Panc1 (cell line): ENCODE measurements at regions not wholly inside any gene's neighbourhood (a gene's known extent, or its start where the extent isn't known, plus 50 kb on each side); places are given as distances from the start of the nearest gene placed in this dataset.

Experiments used
- ATAC-seq: fragments of 200-7000 bp; cut with Tn5 transposase; 2 replicates; pipeline ENCODE4 v1.9.1; 2020; ENCODE audit warnings: mild to moderate bottlenecking, moderate library complexity
- BruUV-seq: library from RNA; stranded (reverse); fragments of 400-500 nt; replicated peaks from 2 replicates; lab custom pipeline; 2021; lab: Mats Ljungman, UMichigan
- CTCF ChIA-PET: fragments of 300-600 bp; sonication (Branson Sonifier 250); formaldehyde crosslinking; loops from one replicate; lab custom pipeline; 2022; ENCODE audit warnings: antibody characterized with exemption; lab: Charles Lee
- POLR2A ChIA-PET: fragments of 300-600 bp; sonication (Branson Sonifier 250); formaldehyde crosslinking; loops from one replicate; lab custom pipeline; 2022; ENCODE audit warnings: antibody characterized with exemption; lab: Charles Lee
- DNase-seq: peaks from one replicate; pipeline ENCODE4 v3.0.0-alpha.2; 2010; ENCODE audit warnings: low read depth, low spot score
- H3K27ac ChIP-seq: 2 replicates; pipeline ENCODE4 v1.5.1; 2011; ENCODE audit warnings: mild to moderate bottlenecking, low read length, inconsistent platforms
- H3K27me3 ChIP-seq: fragments of 200-500 bp; sonication (Bioruptor generic); 2 replicates; pipeline ENCODE4 v1.6.0; 2014; ENCODE audit warnings: low read length, inconsistent platforms; ENCODE audit not compliant: control insufficient read depth, insufficient read depth
- H3K36me3 ChIP-seq: fragments of 200-500 bp; sonication (Bioruptor generic); 2 replicates; pipeline ENCODE4 v1.5.1; 2014; ENCODE audit warnings: inconsistent platforms, mild to moderate bottlenecking, low read length, moderate library complexity; ENCODE audit not compliant: control insufficient read depth, insufficient read depth
- H3K4me1 ChIP-seq: 2 replicates; pipeline ENCODE4 v1.5.1; 2011; ENCODE audit warnings: inconsistent platforms, mild to moderate bottlenecking, low read length, moderate library complexity; ENCODE audit not compliant: control insufficient read depth, insufficient read depth
- H3K4me3 ChIP-seq, 2 experiments: 2 replicates each; pipeline ENCODE4 v1.5.1; 2011 to 2012; ENCODE audit warnings: low read depth in 2 of 2, low read length in 2 of 2, mild to moderate bottlenecking in 2 of 2, inconsistent platforms in 1 of 2, moderate library complexity in 1 of 2
- H3K9me3 ChIP-seq: fragments of 200-500 bp; sonication (Bioruptor generic); 2 replicates; pipeline ENCODE4 v1.5.1; 2014; ENCODE audit warnings: low read depth, mild to moderate bottlenecking, inconsistent platforms, low read length, moderate library complexity; ENCODE audit not compliant: control insufficient read depth, insufficient read depth
- POLR2AphosphoS5 ChIP-seq: IDR thresholded peaks from 2 replicates; pipeline ENCODE4 v1.6.1; 2012; ENCODE audit warnings: mild to moderate bottlenecking, low read depth, low read length, moderate library complexity
- SIN3A ChIP-seq: IDR thresholded peaks from 2 replicates; pipeline ENCODE4 v1.6.1; 2012; ENCODE audit warnings: low read depth, mild to moderate bottlenecking, low read length, moderate library complexity, borderline replicate concordance; ENCODE audit not compliant: insufficient read depth
- TCF7L2 ChIP-seq: IDR thresholded peaks from 2 replicates; pipeline ENCODE4 v1.6.1; 2011; ENCODE audit warnings: mild to moderate bottlenecking, low read depth, low read length, inconsistent platforms
- in situ Hi-C: cut with HindIII; loops from 2 replicates; pipeline ENCODE4 v1.10.0; 2016; ENCODE audit warnings: low sequenced_read_pairs, low pct_unique_long_range_greater_than_20kb
- intact Hi-C: fragments of 100-400 bp; cut with micrococcal nuclease; formaldehyde crosslinking; loops from one replicate; pipeline ENCODE4 v1.10.0; 2022; ENCODE audit not compliant: unreplicated experiment
- TF ChIP-seq, protein P1 (sequence below), 2 experiments: IDR thresholded peaks; 2 replicates each; pipeline ENCODE4 v1.6.1; 2011 to 2012; ENCODE audit warnings: low read depth in 2 of 2, control low read depth in 1 of 2, low read length in 1 of 2, mild to moderate bottlenecking in 1 of 2, moderate library complexity in 1 of 2; ENCODE audit not compliant: insufficient read depth in 1 of 2
- TF ChIP-seq, protein P2 (sequence below): fragments of 450-650 bp; IDR thresholded peaks from 2 replicates; pipeline ENCODE4 v1.5.1; 2017; ENCODE audit warnings: mild to moderate bottlenecking

DNA sequence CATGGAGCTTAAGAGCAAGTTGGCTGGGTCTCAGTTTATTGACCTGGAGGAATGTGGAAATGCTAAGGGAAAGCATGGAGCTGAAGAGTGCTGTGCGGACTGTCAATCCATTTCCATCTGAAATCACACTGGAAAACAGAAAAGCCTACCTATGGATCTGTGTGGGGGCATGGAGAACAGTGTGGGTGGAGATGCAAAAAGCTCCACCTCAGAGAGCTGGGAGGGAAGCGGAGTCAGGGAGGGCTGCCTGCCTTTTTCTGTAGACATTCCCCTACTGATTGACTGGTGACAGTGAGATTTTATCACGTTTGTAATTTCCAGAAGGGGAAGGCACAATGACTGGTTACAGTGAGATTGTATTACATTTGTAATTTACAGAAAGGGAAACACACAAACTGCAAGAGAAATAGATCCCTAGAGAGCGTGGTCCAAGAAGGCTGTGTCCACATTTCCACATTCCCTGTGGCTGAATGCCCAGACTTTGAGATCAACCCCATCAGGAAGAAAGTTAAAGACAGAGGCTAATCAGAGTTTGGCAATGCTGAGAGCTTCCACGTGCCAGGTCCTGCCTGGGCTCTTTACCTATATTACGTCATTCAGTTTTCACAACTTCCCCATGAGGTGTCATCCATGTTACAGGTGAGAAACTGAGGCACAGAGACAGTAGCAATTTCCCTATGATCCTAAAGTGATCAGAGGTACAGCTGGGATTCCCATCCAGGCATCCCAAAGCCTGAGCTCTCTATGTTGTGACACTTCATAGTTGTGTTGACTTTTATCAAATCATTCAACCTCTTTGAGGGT lies 67.7 kb upstream of the NSMCE3 start:
- TF ChIP-seq SIN3A, result no peak
- TF ChIP-seq TCF7L2, result no peak
- TF ChIP-seq, protein P1, sequence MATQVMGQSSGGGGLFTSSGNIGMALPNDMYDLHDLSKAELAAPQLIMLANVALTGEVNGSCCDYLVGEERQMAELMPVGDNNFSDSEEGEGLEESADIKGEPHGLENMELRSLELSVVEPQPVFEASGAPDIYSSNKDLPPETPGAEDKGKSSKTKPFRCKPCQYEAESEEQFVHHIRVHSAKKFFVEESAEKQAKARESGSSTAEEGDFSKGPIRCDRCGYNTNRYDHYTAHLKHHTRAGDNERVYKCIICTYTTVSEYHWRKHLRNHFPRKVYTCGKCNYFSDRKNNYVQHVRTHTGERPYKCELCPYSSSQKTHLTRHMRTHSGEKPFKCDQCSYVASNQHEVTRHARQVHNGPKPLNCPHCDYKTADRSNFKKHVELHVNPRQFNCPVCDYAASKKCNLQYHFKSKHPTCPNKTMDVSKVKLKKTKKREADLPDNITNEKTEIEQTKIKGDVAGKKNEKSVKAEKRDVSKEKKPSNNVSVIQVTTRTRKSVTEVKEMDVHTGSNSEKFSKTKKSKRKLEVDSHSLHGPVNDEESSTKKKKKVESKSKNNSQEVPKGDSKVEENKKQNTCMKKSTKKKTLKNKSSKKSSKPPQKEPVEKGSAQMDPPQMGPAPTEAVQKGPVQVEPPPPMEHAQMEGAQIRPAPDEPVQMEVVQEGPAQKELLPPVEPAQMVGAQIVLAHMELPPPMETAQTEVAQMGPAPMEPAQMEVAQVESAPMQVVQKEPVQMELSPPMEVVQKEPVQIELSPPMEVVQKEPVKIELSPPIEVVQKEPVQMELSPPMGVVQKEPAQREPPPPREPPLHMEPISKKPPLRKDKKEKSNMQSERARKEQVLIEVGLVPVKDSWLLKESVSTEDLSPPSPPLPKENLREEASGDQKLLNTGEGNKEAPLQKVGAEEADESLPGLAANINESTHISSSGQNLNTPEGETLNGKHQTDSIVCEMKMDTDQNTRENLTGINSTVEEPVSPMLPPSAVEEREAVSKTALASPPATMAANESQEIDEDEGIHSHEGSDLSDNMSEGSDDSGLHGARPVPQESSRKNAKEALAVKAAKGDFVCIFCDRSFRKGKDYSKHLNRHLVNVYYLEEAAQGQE (IDR thresholded peaks at IDR 0.05; ENCODE audit: insufficient read depth in 1 of 2, low read depth in 2 of 2, low read length in 1 of 2), result no peak
- no peak for ATAC-seq
- ChIA-PET POLR2A (interaction anchor here (0.7 kb wide), 1 partner anchor 108 kb away, joined by 5 read pairs; no protein-coding TSS in a partner anchor), CTCF (no interaction called here)
- Histone ChIP-seq H3K4me1 (no peaks in the 10 kb centered on the region), H3K36me3 (no peaks in the 10 kb centered on the region), H3K27ac (no peak overlapping the region), H3K9me3 (no peaks in the 10 kb centered on the region), H3K4me3 (no peak overlapping the region), H3K27me3 (no peaks in the 10 kb centered on the region)
- in situ Hi-C loops, result no loop called here
- no peak for DNase-seq
- BruUV-seq, result no TSS peak
- intact Hi-C loops, result no loop called here

DNA sequence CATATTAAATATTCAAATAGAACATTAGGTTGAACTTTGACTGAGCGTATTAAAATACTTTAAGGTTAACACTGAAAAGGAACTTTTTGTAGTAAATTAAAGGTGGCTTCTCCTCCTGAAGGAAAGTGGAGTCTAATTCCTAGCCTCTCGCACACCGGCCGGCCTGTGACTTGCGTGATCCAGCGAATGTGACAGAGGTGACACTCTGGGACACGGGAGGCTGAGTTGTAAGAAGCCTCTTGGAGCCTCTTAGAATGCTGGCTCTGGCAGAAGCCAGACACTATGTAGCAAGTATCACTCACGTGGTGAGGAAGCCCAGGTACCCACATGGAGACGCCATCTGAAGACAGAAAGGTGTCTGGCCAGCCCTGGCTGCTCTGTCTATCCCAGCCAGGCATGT lies 64.9 kb upstream of the NSMCE3 start:
- DNase-seq (no peak), ATAC-seq (no peak)
- ChIA-PET POLR2A (no interaction called here), CTCF (no interaction called here)
- Histone ChIP-seq H3K4me1 (no peaks in the 10 kb centered on the region), H3K27me3 (no peaks in the 10 kb centered on the region), H3K36me3 (no peaks in the 10 kb centered on the region), H3K27ac (no peak overlapping the region), H3K9me3 (no peaks in the 10 kb centered on the region), H3K4me3 (no peak overlapping the region)
- intact Hi-C loops (no loop called here), in situ Hi-C loops (no loop called here)
- TF ChIP-seq, protein P1 (IDR thresholded peaks at IDR 0.05; ENCODE audit: insufficient read depth in 1 of 2, low read depth in 2 of 2, low read length in 1 of 2), result no peak
- TF ChIP-seq TCF7L2 (no peak), SIN3A (no peak), POLR2AphosphoS5 (no peak)
- TF ChIP-seq, protein P2, sequence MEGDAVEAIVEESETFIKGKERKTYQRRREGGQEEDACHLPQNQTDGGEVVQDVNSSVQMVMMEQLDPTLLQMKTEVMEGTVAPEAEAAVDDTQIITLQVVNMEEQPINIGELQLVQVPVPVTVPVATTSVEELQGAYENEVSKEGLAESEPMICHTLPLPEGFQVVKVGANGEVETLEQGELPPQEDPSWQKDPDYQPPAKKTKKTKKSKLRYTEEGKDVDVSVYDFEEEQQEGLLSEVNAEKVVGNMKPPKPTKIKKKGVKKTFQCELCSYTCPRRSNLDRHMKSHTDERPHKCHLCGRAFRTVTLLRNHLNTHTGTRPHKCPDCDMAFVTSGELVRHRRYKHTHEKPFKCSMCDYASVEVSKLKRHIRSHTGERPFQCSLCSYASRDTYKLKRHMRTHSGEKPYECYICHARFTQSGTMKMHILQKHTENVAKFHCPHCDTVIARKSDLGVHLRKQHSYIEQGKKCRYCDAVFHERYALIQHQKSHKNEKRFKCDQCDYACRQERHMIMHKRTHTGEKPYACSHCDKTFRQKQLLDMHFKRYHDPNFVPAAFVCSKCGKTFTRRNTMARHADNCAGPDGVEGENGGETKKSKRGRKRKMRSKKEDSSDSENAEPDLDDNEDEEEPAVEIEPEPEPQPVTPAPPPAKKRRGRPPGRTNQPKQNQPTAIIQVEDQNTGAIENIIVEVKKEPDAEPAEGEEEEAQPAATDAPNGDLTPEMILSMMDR, result no peak
- no TSS peak for BruUV-seq
